ENCODE measurements at regions not wholly inside any gene's neighbourhood (a gene's known extent, or its start where the extent isn't known, plus 50 kb on each side); places are given as distances from the start of the nearest gene placed in this dataset.

DNA sequence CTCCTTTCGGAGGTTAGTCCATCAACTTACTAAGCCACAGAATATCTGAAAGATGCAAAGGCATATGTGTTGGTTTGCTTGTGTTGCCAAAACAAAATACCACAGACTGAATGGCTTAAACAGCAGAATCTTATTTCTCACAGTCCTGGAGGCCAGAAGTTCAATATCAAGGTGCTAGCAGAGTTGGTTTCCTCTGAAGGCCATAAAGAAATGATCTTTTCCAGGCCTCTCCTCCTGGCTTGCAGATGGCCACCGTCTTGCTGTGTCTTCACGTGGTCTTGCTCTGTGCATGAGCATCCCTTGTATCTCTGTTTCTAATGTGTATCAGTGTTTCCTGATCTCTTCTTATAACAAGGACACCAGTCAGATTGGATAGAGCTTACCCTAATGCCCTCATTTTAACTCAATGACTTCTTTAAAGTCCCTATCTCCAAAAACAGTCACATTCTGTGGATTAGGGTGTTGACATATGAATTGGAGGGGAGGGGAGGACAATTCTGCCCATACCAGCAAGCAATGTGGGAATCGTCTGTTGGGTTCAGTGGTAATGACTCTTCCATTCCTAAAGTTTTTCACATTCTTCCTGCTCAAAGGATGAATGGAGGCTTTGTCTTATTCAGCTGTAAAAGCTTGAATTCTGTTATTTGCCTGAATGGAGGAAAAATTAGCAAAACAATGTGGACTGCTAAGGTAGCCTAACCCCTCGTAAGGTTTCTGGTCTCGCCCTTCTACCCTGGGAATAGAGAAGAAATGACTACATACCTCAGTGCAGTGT is 715.7 kb downstream of the DIAPH3 start:
- no peak for DNase-seq (ENCODE audit: low spot score)

DNA sequence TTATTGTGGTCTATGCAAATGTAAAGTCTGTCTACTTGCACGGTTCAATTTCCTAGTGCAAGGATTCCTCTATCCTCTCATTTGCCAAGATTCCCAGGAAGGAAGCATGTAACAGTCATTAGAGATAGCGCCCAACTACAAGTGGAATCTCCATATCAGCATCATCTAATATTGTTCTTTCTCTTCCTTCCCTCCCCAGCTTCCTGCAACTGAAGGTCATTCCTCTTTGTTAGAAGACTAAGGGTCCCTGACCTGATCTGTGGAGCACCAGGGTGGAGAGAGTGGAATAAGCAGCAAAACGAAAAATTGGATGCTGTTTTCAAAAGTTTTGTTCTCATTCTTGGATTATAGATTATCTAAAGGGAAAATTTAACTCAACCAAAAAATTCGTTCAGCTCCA is 714.0 kb downstream of the DIAPH3 start:
- no peak for DNase-seq (ENCODE audit: low spot score)

DNA sequence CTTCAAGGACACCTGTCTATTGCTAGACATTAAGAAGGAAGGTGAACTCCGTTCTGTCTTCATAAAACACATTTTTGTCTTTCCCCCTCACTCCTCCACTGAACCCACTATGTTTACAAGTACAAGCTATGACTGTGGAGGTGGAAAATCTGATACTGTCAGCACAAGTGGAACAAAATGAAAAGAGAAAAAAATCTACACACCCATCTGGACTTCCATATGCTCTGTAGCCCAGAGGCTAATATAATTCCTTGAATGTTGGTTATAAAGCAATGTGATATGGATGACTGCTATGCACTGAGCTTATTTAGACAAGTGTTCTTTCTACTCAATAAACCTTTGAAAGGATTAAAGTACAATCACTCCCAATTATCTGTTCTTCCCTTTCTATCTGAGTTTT is 713.5 kb downstream of the DIAPH3 start:
- no peak for DNase-seq (ENCODE audit: low spot score)

DNA sequence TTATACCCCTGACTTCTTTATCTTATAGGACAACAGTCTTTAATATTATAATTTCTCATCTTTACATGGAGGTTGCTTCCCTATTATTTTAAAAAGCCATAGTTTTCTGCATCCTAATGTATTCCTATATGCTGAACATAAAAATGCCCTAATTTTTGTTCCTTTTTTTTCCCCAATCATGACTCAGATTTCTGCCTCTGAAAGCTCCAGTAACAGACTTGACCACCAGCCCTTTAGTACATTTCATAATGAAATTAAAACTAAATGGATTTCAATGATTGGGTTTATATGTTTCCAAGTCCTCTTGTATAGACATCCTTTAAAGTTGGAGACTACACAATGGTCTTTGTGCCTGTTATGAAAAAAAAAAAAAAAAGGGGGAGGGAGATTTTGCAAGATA is 712.5 kb downstream of the DIAPH3 start:
- no peak for DNase-seq (ENCODE audit: low spot score)

DNA sequence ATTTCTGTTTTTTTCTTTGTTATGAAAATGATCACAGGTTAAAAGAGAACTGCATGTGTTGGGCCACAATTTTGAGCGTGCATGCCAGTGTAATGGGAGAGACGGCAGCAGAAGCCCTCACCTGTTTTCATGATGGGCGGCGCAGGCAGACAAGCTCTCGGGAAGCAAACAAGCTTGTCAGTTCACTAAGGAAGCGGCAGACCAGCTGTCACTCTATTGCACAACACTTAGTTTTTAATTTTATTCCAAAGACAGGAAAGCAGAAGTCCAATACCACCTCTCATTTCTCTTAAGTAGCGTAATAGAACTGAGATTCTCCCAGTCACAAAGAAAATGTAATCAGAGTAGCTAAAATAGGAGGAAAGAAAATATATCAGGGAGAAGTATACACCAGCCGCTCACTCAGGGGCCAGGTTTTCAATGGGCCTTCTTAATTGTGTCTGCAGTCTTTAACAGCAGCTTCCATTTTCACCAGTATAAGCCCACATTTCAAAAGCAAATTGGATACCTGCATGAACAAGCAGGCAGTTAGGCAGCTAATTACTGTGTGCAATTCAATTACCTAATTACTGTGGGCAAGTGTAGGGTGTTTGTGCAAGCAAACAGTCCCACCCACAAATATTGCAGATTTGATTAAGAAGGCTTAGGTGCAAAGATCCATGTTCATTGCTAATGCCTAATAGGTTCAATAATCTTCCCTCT is 711.4 kb downstream of the DIAPH3 start:
- DNase-seq (ENCODE audit: low spot score): no peak

DNA sequence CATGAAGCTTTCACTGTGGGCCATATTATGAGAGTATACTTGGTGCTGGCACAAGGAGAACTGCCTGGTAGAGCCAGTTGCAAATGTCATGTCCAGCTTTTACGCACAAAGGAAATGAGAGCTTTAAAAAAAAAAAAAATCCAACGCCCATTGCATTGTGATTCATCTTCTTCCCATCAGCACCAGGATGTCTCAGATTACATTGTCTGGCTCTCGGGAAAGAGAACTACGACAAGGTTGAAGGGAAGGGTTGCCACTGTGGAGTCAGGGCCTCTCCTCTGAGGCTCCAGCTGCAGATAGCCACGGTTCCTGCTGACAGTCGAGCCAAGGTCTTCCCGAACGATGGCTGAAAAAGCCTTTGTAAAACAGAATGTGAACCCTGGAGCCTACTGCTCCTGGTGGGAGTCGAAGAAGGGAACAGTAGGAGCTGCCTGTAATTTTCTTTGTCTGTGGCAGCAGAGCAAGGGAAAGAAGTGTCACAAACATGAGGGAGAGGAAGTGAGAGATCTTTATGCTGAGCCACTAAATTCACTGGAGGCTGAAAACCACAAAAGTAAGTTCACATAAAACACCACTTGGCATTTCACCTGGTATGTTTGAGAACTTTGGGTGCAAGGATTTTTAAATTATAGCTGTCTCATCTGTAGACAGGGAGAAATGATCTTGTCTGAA is 704.7 kb downstream of the DIAPH3 start:
- no peak for DNase-seq (ENCODE audit: low spot score)

DNA sequence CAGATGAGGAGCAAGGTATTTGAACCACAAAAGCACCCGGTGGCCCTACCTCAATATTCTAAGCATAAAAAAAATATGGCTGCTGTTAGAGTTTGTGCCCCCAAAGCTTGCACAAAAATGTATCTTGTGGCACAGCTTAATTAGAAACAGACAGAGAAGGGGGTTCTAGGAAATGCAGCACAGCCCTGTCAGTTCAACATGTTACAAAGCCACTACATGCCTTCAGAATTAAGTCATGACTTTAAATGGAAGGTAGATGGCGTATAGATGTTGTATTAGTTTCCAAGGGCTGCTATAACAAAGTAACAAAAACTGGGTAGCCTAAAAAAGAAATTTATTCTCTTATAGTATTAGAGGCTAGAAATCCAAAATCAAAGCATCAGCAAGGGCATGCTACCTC is 703.8 kb downstream of the DIAPH3 start:
- DNase-seq (ENCODE audit: low spot score): no peak

DNA sequence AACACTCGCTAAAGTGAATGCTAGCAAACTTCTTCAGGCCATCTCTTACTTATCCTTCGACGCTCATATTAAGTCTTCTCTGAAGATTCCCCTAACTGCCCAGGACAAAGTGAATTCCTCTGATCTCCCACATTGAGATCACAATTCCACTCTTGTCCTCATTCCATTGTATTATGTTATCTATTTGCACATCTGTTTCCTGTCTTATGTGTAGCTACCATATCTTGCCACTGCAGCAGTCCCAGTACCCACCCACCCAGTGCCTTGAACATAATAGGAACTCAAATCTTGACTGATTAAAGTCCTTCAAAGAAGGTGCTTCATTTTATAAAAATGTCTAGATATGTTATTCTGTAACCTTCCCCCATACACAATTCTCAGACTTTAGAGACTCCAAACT is 702.3 kb downstream of the DIAPH3 start:
- DNase-seq (ENCODE audit: low spot score): no peak

DNA sequence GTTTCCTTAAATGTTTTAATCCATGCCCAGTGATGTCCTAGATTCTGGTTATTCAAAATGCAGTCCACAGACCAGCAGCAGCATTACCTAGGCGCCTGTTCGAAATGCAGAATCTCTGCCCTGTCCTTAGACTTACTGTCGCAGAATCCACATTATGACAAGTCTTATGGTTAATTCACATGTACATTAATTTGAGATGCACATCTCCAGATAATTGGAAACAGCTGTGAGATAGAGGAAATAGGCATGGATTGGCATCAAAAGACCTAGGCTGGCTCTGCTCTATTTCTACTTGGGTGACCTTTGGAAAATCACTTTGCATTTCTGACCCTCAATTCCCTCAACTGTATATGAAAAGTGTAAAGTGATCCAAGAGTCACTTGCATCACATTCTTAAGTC is 700.7 kb downstream of the DIAPH3 start:
- no peak for DNase-seq (ENCODE audit: low spot score)

DNA sequence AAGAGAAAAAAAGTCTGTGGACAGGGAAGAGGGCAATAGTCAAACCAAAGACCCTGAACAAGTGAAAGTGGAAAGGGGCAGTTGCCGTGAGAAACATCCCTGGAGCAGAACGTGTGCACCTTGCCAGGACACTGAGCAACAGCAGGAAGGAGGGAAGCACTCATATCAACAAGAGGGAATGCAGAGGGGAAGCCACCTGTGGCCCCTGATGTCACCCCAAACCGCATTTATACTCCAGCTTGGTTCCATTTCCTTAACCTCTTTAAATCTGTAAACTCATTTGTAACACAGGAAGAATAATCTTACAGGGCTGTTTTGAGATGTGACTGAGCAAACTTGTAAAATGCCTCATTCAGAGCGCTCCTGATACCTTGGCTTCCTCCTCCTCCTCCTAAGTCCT is 698.8 kb downstream of the DIAPH3 start:
- DNase-seq (ENCODE audit: low spot score): no peak

DNA sequence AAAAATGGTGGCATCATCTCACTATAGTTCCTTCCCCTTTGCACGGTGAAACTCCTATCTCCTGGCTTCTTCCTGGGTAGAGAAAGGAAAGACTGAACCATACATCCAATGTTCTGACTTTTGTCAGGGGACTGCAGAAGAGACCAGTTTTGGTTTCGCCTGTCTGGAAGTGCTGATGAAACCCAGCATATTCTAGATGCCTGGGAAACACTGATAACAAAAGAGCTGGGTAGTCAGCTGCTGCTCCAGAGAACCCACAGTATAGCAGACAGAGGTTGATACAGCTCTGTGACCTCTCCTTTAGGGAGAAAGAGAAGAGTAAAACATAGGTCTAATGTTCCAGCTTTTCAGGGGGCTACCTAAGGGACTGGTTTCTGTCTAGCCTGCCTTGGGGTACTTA is 695.3 kb downstream of the DIAPH3 start:
- DNase-seq (ENCODE audit: low spot score): no peak

DNA sequence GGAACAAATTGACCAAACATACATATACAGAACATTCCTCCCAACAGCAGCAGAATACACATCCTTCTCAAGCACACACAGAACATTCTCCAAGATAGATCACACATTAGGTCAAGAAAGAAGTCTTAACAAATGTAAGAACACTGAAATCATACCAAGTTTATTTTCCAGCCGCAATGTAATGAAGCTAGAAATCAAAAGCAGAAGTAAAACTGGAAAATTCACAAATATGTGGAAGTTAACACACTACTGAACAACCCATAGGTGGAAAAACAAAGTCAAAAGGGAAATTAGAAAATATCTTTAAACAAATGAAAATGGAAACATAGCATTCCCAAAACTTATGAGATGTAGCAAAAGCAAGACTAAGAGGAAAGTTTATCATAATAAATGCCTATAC is 692.6 kb downstream of the DIAPH3 start:
- DNase-seq (ENCODE audit: low spot score): no peak

DNA sequence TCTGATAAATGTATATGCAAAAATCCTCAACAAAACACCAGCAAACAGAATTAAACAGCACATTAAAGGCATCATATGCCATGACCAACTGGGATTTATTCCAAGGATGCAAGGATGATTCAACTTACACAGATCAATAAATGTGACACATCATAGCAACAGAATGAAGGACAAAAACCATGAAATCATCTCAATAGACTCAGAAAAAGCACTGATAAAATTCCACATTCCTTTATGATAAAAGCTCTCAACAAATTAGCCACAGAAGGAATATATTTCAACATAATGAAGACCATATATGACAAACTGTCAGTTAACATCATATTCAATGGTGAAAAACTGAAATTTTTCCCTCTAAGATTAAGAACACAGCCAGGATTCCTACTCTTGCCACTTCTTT is 691.6 kb downstream of the DIAPH3 start:
- DNase-seq (ENCODE audit: low spot score): no peak

DNA sequence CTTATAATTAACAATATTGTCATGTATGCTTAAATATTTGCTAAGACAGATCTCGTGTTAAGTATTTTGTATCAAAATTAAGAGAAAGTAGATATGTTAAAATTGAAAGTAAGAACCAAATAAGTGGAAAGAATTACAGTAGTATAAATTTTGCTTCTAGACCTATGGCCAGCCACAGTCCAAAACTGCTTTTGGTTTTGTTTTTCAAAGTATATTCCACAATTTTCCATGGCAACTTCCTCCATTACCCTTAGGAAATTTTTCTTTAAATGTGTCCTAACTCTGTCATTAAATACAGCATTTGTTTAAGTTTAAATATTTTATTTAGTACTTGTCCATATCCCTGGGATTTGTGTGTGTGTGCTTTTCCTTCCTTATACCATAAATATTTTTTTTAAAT is 689.0 kb downstream of the DIAPH3 start:
- DNase-seq (ENCODE audit: low spot score): no peak

DNA sequence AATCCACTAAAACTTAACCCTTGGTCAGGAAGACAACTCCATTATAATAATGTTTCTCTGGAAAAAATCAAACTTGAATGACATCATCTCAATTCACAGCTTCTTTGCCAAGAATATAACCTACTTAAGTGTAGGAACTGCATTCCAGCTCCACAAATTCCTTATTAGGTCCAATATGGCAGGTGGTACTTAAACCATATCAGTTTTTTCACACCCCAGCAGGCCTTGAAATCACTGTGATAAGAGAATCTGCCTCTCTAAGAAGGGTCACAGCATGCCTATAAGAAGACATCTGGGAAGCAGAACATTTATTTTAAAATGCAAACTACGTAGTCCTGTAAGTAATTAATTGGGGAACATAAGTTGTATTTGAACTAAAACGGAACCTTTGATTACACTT is 687.8 kb downstream of the DIAPH3 start:
- DNase-seq (ENCODE audit: low spot score): no peak

DNA sequence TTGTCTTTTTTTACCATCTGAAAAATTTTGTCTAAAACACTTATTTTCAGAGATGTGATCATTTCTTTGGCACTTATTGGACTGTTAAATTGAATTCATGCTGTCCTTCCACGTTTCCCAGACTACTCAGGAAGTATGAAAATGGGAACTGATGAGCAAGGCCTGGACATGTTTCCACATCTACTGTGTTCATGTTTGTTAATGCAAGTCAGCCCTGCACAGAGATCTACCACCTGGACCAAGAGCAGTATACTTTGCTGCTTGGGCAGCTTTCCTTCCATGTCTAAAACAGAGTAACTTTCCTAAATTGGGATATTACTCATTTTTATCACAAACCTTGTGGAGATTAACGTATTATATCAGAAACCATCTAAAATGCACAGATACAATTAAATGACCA is 687.4 kb downstream of the DIAPH3 start:
- no peak for DNase-seq (ENCODE audit: low spot score)

DNA sequence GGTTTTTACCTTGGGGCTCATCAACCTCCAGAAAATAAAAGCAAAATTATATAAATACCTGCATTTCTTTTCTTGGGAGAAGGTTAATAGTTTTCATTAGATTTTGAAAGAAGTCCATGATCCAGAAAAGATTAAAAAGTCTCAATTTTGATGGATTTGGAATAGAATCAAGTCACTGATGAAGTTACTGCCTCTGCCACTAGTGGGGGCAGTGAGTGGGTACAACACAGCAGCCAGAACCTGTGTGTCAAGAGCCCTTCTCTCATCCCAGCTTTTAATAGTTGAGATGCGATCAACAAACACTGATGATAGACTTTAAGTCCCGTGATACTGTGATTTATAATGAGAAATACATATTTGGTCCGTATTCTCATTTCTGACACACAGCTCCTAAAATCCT is 686.7 kb downstream of the DIAPH3 start:
- no peak for DNase-seq (ENCODE audit: low spot score)

DNA sequence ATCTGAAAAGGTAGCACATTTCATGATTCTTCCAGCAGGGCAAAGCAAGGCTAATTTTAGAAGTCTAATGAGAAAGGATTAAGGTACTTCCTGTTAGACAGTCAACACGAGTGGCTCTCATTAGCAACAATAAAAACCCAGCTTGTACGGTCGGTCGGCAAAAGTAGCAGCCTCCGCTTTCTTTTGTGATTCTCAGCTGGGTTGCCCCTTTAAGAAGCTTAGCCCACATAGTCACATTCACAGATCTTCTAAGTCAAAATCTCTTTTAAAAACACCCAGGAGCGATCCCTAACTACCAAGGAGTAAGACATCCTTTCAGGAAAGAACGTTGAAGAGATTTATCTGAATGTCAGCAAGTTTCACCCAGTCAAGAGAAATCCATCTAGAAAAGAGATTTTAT is 684.8 kb downstream of the DIAPH3 start:
- DNase-seq (ENCODE audit: low spot score): no peak

DNA sequence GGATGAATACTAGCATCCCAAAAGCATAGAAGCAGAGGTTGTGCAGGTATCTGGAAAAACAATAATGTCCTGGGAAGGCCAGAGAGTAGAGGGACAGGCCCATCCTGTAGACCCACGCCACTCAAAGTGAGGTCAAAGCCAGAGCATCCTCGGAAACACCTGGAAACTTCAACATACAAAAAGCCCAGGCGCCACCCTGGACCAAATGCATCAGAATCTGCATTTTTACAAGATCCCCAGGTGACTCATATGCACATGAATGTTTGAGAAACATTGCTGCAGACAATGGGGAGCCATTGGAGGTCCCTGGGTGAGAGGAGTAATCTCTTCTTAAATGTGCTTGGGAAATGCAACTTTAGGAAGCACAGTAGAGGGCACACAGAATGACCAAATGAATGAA is 684.1 kb downstream of the DIAPH3 start:
- DNase-seq (ENCODE audit: low spot score): no peak

DNA sequence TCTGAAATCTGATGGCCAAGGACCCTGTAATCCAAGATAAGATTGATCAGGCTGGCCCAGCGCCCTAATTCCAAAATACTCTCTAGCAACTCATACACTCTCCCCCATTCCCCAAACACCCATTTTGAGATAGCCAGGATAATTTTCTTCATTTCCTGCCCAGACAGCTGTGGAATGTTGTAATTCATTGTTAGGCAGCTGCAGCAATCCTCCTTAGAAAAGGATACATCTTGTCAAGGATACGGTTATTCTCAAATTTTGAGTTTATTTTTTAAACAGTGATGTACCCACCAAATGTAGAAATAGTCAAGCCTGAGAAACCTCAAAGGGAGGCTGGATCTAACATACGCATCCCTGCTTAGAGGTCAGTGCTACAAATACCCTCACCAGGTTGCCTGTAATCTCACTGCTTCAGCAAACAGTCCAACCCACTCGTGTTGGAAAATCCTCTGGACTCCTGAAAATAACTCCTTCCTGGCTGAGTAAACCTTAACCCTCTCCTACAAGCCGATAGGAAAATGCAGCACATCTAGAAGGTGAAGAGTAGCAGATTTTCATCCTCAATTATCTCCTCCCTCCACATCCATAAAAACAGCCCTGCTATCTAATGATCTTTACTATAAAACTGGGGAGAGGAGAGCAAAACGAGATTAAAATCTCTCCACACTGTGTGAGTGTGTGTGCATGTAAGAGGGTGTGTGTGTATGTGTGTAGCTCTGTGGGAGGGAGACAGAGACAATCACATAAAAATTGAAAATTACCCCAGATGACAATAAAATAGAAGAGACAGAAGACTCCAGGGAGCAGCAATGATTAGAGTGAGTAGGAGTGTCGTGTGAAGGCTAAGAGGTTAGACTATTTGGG is 683.1 kb downstream of the DIAPH3 start:
- DNase-seq (ENCODE audit: low spot score): no peak

DNA sequence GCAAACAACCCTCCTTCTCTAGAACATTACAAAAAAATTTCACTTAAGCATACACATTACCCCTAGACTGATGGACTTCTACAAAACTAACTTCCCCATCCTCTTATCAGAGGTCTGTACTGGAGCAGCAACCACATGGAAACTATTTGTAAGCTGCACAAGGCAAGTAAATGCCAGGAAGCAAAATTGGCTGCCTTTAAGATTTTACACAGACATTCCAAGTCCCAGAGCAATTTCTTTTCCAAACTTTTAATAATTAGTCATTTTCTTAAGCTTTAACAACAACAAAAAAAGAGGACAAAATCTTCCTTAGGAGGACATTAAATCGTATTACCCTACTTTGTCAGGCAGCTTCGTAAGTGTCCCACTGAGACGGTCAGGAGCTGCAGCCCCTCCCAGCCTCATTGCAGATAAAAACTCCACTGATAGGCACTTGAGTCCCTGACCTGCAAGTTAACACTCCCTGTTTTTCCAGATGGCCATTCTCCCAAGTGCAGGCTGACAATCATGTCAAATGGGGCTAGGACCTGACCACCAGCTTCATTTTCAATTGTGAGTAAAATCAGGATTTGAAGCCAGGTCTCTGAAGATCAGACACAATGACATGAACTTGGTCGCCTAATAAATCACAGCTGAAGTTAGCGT is 680.1 kb downstream of the DIAPH3 start:
- no peak for DNase-seq (ENCODE audit: low spot score)

DNA sequence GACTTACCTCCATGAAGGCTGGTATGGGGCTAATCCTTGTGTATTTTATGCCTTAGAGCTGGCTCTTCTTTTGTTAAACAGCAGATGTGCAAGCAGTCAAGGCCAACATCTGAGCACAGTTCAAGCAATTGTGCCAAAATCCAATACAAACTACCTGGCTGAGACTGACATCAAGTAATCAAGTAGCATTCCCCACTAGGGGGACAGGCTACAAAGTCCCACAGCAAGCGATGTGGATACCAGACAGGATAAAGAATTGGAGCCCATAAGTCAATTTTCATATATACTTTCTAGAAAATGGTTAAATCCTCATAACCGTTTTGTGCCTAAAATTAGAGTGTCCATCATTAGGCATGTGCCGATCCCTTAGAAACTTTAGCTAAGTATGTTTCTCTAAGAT is 675.8 kb downstream of the DIAPH3 start:
- DNase-seq (ENCODE audit: low spot score): no peak

All from left forelimb (tissue), 1 donor.